HEK293 (cell line): ENCODE measurements at regions not wholly inside any gene's neighbourhood (a gene's known extent, or its start where the extent isn't known, plus 50 kb on each side); places are given as distances from the start of the nearest gene placed in this dataset.

ENCODE experiments used
- BCL11A ChIP-seq: fragments of 450-650 bp; formaldehyde crosslinking; IDR thresholded peaks from 2 replicates; pipeline ENCODE4 v1.5.1; 2016; ENCODE audit warnings: low read depth, missing biosample characterization, missing genetic modification characterization
- YY1 ChIP-seq: fragments of 450-650 bp; formaldehyde crosslinking; IDR thresholded peaks from 2 replicates; pipeline ENCODE4 v1.5.1; 2018; ENCODE audit warnings: missing biosample characterization, missing genetic modification characterization
- ZNF157 ChIP-seq: fragments of 450-650 bp; formaldehyde crosslinking; IDR thresholded peaks from 2 replicates; pipeline ENCODE4 v1.5.1; 2016; ENCODE audit warnings: missing biosample characterization, missing genetic modification characterization
- ZNF292 ChIP-seq: fragments of 450-650 bp; formaldehyde crosslinking; IDR thresholded peaks from 2 replicates; pipeline ENCODE4 v1.5.1; 2016; ENCODE audit warnings: low read depth, missing biosample characterization, missing genetic modification characterization, borderline replicate concordance
- ZNF488 ChIP-seq: fragments of 450-650 bp; formaldehyde crosslinking; IDR thresholded peaks from 2 replicates; pipeline ENCODE4 v1.5.1; 2016; ENCODE audit warnings: missing biosample characterization, missing genetic modification characterization
- ZNF624 ChIP-seq: fragments of 450-650 bp; formaldehyde crosslinking; IDR thresholded peaks from 2 replicates; pipeline ENCODE4 v1.5.1; 2017; ENCODE audit warnings: missing biosample characterization, missing genetic modification characterization
- ZNF692 ChIP-seq: fragments of 450-650 bp; formaldehyde crosslinking; IDR thresholded peaks from 2 replicates; pipeline ENCODE4 v1.5.1; 2016; ENCODE audit warnings: missing biosample characterization, missing genetic modification characterization
- TF ChIP-seq, protein P1 (sequence below): fragments of 450-650 bp; formaldehyde crosslinking; IDR thresholded peaks from 2 replicates; pipeline ENCODE4 v1.5.1; 2016; ENCODE audit warnings: missing biosample characterization, missing genetic modification characterization
- TF ChIP-seq, protein P2 (sequence below): fragments of 450-650 bp; formaldehyde crosslinking; IDR thresholded peaks from 2 replicates; pipeline ENCODE4 v1.5.1; 2016; ENCODE audit warnings: missing biosample characterization, missing genetic modification characterization
- TF ChIP-seq, protein P3 (sequence below): fragments of 450-650 bp; formaldehyde crosslinking; IDR thresholded peaks from 2 replicates; pipeline ENCODE4 v1.5.1; 2016; ENCODE audit warnings: missing biosample characterization, missing genetic modification characterization
- TF ChIP-seq, protein P4 (sequence below): fragments of 450-650 bp; formaldehyde crosslinking; IDR thresholded peaks from 2 replicates; pipeline ENCODE4 v1.5.1; 2016; ENCODE audit warnings: missing biosample characterization, missing genetic modification characterization

DNA sequence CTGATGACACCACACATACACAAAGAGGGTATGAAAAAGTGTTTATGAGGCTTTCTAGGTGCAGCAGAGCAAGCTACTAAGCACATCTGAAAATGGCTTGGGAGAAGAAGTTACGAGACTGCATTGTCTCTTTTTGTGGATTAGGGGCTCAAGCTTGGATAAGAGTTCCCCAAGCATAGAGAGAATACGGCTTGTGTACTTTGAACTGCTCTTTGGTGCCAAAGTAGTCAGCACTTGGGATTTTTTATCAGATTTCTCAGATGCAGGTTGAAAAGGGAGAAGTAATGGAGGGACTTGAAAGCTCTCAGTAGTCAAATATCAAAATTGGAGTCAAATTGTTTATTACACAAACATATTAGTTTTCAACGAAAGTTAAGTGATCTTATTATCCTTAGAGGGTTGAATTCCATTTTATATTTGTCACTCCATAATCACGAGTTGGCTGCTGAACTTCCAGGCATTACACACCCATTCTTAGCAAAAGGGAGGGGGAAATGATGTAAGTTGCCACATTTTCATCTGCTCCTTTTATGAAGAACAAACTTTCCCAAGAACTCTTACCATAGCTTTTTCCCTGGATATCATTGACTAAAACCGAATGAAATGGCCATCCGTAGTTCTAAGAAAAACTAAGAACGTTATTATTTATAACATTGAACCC lies 1904.9 kb downstream of the PCDH7 start:
- TF ChIP-seq ZNF488 (no peak), ZNF692 (tag by site-specific recombination) (no peak), BCL11A (tag by site-specific recombination) (no peak), YY1 (tag by site-specific recombination) (no peak), ZNF157 (no peak), ZNF624 (tag by site-specific recombination) (no peak), ZNF292 (tag by site-specific recombination) (no peak)
- TF ChIP-seq, protein P1, sequence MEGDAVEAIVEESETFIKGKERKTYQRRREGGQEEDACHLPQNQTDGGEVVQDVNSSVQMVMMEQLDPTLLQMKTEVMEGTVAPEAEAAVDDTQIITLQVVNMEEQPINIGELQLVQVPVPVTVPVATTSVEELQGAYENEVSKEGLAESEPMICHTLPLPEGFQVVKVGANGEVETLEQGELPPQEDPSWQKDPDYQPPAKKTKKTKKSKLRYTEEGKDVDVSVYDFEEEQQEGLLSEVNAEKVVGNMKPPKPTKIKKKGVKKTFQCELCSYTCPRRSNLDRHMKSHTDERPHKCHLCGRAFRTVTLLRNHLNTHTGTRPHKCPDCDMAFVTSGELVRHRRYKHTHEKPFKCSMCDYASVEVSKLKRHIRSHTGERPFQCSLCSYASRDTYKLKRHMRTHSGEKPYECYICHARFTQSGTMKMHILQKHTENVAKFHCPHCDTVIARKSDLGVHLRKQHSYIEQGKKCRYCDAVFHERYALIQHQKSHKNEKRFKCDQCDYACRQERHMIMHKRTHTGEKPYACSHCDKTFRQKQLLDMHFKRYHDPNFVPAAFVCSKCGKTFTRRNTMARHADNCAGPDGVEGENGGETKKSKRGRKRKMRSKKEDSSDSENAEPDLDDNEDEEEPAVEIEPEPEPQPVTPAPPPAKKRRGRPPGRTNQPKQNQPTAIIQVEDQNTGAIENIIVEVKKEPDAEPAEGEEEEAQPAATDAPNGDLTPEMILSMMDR (tag by site-specific recombination): no peak
- TF ChIP-seq, protein P2, sequence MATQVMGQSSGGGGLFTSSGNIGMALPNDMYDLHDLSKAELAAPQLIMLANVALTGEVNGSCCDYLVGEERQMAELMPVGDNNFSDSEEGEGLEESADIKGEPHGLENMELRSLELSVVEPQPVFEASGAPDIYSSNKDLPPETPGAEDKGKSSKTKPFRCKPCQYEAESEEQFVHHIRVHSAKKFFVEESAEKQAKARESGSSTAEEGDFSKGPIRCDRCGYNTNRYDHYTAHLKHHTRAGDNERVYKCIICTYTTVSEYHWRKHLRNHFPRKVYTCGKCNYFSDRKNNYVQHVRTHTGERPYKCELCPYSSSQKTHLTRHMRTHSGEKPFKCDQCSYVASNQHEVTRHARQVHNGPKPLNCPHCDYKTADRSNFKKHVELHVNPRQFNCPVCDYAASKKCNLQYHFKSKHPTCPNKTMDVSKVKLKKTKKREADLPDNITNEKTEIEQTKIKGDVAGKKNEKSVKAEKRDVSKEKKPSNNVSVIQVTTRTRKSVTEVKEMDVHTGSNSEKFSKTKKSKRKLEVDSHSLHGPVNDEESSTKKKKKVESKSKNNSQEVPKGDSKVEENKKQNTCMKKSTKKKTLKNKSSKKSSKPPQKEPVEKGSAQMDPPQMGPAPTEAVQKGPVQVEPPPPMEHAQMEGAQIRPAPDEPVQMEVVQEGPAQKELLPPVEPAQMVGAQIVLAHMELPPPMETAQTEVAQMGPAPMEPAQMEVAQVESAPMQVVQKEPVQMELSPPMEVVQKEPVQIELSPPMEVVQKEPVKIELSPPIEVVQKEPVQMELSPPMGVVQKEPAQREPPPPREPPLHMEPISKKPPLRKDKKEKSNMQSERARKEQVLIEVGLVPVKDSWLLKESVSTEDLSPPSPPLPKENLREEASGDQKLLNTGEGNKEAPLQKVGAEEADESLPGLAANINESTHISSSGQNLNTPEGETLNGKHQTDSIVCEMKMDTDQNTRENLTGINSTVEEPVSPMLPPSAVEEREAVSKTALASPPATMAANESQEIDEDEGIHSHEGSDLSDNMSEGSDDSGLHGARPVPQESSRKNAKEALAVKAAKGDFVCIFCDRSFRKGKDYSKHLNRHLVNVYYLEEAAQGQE (tag by site-specific recombination): no peak
- TF ChIP-seq, protein P3, sequence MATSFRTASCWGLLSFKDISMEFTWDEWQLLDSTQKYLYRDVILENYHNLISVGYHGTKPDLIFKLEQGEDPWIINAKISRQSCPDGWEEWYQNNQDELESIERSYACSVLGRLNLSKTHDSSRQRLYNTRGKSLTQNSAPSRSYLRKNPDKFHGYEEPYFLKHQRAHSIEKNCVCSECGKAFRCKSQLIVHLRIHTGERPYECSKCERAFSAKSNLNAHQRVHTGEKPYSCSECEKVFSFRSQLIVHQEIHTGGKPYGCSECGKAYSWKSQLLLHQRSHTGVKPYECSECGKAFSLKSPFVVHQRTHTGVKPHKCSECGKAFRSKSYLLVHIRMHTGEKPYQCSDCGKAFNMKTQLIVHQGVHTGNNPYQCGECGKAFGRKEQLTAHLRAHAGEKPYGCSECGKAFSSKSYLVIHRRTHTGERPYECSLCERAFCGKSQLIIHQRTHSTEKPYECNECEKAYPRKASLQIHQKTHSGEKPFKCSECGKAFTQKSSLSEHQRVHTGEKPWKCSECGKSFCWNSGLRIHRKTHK (tag by site-specific recombination): no peak
- TF ChIP-seq, protein P4, sequence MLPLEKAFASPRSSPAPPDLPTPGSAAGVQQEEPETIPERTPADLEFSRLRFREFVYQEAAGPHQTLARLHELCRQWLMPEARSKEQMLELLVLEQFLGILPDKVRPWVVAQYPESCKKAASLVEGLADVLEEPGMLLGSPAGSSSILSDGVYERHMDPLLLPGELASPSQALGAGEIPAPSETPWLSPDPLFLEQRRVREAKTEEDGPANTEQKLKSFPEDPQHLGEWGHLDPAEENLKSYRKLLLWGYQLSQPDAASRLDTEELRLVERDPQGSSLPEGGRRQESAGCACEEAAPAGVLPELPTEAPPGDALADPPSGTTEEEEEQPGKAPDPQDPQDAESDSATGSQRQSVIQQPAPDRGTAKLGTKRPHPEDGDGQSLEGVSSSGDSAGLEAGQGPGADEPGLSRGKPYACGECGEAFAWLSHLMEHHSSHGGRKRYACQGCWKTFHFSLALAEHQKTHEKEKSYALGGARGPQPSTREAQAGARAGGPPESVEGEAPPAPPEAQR (tag by site-specific recombination): no peak
